ENCODE measurements at regions not wholly inside any gene's neighbourhood (a gene's known extent, or its start where the extent isn't known, plus 50 kb on each side); places are given as distances from the start of the nearest gene placed in this dataset.
"Not testable (repeated sequence)": the region's sequence is repeated elsewhere in the genome, so short reads cannot be mapped to it uniquely, and the experiment has no call there.

GRCh38 chr2:199196686-199197085 lies 261.1 kb downstream of the SATB2 start:
- no peak for TF ChIP-seq CTCF (IDR thresholded peaks at IDR 0.05; ENCODE audit: low read depth, low read length)
- no peak overlapping the region for H3K4me3 ChIP-seq (replicated peaks in 1 of 2; ENCODE audit: low read depth in 2 of 2, low read length in 2 of 2)
- DNase-seq (ENCODE audit: low read depth in 2 of 2) = no peak

GRCh38 chr2:199195927-199196502 lies 261.7 kb downstream of the SATB2 start:
- DNase-seq (ENCODE audit: low read depth in 2 of 2) = no peak
- no peak overlapping the region for H3K4me3 ChIP-seq (replicated peaks in 1 of 2; ENCODE audit: low read depth in 2 of 2, low read length in 2 of 2)
- TF ChIP-seq CTCF (IDR thresholded peaks at IDR 0.05; ENCODE audit: low read depth, low read length) = no peak

- no peak for TF ChIP-seq CTCF (IDR thresholded peaks at IDR 0.05; ENCODE audit: low read depth, low read length)
- no peak for DNase-seq (ENCODE audit: low read depth in 2 of 2)
- H3K4me3 ChIP-seq (replicated peaks in 1 of 2; ENCODE audit: low read depth in 2 of 2, low read length in 2 of 2) = no peak overlapping the region
Observed at GRCh38 chr2:199191461-199191860, 266.3 kb downstream of the SATB2 start.

- no peak for TF ChIP-seq CTCF (IDR thresholded peaks at IDR 0.05; ENCODE audit: low read depth, low read length)
- no peak for DNase-seq (ENCODE audit: low read depth in 2 of 2)
- H3K4me3 ChIP-seq (replicated peaks in 1 of 2; ENCODE audit: low read depth in 2 of 2, low read length in 2 of 2) = no peak overlapping the region
Observed at GRCh38 chr2:199189229-199189628, 268.5 kb downstream of the SATB2 start.

GRCh38 chr2:199186301-199186751 lies 271.4 kb downstream of the SATB2 start:
- H3K4me3 ChIP-seq (replicated peaks in 1 of 2; ENCODE audit: low read depth in 2 of 2, low read length in 2 of 2) = no peak overlapping the region
- no peak for TF ChIP-seq CTCF (IDR thresholded peaks at IDR 0.05; ENCODE audit: low read depth, low read length)
- DNase-seq (ENCODE audit: low read depth in 2 of 2) = no peak

GRCh38 chr2:199185174-199185573 lies 272.6 kb downstream of the SATB2 start:
- DNase-seq (ENCODE audit: low read depth in 2 of 2); H3K4me3 ChIP-seq (replicated peaks in 1 of 2; ENCODE audit: low read depth in 2 of 2, low read length in 2 of 2): not testable (repeated sequence)

- no peak overlapping the region for H3K4me3 ChIP-seq (replicated peaks in 1 of 2; ENCODE audit: low read depth in 2 of 2, low read length in 2 of 2)
- no peak for TF ChIP-seq CTCF (IDR thresholded peaks at IDR 0.05; ENCODE audit: low read depth, low read length)
Observed at GRCh38 chr2:199163613-199164458, 293.9 kb downstream of the SATB2 start.

More at GRCh38 chr2:199163613-199164458, 293.9 kb downstream of the SATB2 start:
- DNase-seq (ENCODE audit: low read depth in 2 of 2) = no peak
